KOPT-K1 (cell line): ENCODE measurements at regions not wholly inside any gene's neighbourhood (a gene's known extent, or its start where the extent isn't known, plus 50 kb on each side); places are given as distances from the start of the nearest gene placed in this dataset.
"Not testable (repeated sequence)": the region's sequence is repeated elsewhere in the genome, so short reads cannot be mapped to it uniquely, and the experiment has no call there.

Source experiments
- H3K27ac ChIP-seq: fragments of 200-600 bp; sonication (generic); 2 replicates; pipeline ENCODE4 v1.5.1; 2016; ENCODE audit warnings: antibody characterized with exemption, mild to moderate bottlenecking, low read depth, low read length; ENCODE audit not compliant: poor library complexity, severe bottlenecking
- H3K36me3 ChIP-seq: fragments of 200-600 bp; sonication (generic); 2 replicates; pipeline ENCODE4 v1.5.1; 2017; ENCODE audit warnings: antibody characterized with exemption, mild to moderate bottlenecking, low read length, moderate library complexity; ENCODE audit not compliant: insufficient read depth
- H3K9me3 ChIP-seq: fragments of 200-600 bp; sonication (generic); 2 replicates; pipeline ENCODE4 v1.5.1; 2017; ENCODE audit warnings: antibody characterized with exemption, low read length, mild to moderate bottlenecking; ENCODE audit not compliant: insufficient read depth, poor library complexity, severe bottlenecking

DNA sequence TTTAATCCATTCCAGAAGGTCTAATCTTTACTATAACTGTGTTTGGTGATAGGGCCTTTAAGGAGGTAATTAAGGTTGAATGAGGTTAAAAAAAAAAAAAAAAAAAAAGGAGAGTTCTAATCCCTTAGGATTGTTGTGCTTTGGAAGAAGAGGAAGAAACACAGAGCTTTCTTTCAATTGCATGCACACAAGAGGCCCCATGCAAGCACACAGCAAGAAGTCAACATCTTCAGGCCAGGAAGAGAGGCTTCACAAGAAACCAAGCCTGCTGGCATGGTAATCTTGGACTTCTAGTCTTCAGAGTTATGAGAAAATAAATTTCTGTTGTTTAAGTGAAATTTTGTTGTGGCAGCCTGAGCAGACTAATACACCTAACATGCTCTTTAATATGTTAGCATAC is 118.6 kb downstream of the NAA11 start:
- Histone ChIP-seq H3K36me3 (no peaks in the 10 kb centered on the region), H3K9me3 (peaks cover 15% of the 10 kb centered on the region), H3K27ac (no peak overlapping the region)

GRCh38 chr4:79206660-79207059 is 119.2 kb downstream of the NAA11 start:
- H3K36me3 ChIP-seq: no peaks in the 10 kb centered on the region
- H3K27ac ChIP-seq: no peak overlapping the region
- peaks cover 15% of the 10 kb centered on the region for H3K9me3 ChIP-seq

- no peaks in the 10 kb centered on the region for H3K36me3 ChIP-seq
- peaks cover 15% of the 10 kb centered on the region for H3K9me3 ChIP-seq
- H3K27ac ChIP-seq: no peak overlapping the region
Observed at GRCh38 chr4:79205121-79205520, 120.7 kb downstream of the NAA11 start.

- Histone ChIP-seq H3K9me3 (peaks cover 13% of the 10 kb centered on the region), H3K27ac (no peak overlapping the region), H3K36me3 (no peaks in the 10 kb centered on the region)
Observed at GRCh38 chr4:79201971-79202370, 123.9 kb downstream of the NAA11 start.

GRCh38 chr4:79199743-79200142 is 126.1 kb downstream of the NAA11 start:
- Histone ChIP-seq H3K9me3 (no peaks in the 10 kb centered on the region), H3K27ac (peak overlapping the region; percentile 39), H3K36me3 (no peaks in the 10 kb centered on the region)

DNA sequence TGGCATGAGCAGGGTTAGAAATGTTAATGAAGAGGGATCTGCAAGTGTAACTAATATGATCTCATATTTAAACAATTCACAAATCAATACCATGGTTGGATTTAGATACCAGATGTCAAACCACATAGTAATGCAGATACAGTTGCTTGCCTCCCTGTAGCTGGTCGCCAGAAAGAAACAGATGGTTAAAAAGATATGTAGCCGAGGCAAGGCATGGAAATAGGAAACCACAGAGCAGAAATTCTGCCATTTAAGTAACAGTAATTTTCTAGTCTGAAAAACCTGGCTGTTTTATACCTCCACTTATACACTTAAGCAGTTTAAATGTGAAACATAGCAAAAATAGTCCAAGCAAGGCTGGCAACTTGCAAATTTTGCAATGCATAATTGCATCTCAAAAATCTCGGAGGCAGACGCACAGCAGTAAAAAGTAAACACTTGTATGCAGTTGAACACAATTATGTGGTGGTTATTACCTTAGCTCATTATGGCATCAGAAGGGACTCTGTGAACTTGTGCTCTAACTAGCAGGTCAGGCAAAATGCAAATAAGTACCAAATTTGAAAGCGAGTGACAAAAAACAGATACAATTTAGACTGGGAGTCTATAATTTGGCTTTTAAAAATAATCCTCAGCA is 126.8 kb downstream of the NAA11 start:
- no peaks in the 10 kb centered on the region for H3K9me3 ChIP-seq
- no peaks in the 10 kb centered on the region for H3K36me3 ChIP-seq
- H3K27ac ChIP-seq: peak overlapping the region; percentile 39

DNA sequence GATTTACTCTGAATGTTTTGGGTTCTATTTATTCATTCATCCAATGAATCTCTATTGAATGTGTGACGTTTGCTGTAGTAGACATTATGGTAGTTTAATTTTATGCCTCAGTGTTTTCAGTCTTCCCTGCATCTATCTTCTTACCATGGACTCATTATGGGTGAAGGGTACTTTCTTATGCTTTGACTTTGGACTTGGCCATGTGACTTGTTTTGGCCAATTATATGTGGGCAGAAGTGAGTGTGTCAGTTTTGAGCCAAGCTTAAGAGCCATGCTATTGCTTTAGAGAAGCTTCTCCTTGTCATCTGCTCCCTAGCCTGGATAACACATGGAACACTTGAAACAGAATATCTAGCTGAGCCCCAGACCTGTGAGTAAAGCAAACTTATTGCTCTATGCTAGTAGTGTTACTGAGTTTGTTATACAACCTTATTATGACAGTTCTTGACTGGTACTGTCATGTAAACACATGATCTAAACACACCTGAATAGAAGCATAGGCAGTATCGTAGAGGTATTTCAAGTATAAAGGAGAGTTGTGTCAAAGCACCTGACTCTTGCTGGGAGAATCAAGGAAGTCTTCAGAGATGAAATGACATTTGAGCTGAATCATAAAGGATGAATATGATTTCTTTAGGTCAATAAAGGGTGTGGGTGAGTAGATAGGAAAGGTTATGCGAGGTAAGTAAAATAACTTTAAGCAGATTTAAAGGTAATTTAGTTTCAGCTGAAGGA is 128.4 kb downstream of the NAA11 start:
- no peaks in the 10 kb centered on the region for H3K36me3 ChIP-seq
- H3K27ac ChIP-seq: no peak overlapping the region
- no peaks in the 10 kb centered on the region for H3K9me3 ChIP-seq

GRCh38 chr4:79191292-79191691 is 134.6 kb downstream of the NAA11 start:
- not testable (repeated sequence) for H3K9me3 ChIP-seq, H3K36me3 ChIP-seq, H3K27ac ChIP-seq

DNA sequence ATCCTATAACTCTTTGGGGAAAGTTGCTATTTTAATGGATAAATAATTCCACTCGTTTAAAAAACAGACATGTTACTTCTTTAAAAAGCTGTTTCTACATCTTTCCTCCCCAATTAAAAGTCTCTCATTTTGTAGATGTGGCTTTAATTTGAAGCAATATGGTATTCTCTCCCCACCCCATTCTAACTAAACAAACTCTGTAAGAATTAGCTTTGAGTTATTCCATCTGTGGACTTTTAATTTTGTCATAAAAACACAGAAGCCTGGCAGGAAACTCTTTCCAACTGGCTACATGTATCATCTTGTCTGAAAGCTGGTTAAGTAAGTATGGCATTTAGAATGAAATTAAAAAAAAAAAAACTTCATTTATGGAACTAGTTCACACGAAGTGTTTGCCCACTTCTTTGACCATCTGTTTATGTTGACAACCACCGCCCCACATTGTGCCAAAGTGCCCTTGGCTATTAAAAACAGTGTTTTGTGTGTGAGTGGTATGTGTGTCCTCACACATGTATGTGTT is 140.3 kb downstream of the NAA11 start:
- Histone ChIP-seq H3K27ac (no peak overlapping the region), H3K9me3 (peaks cover 4% of the 10 kb centered on the region), H3K36me3 (no peaks in the 10 kb centered on the region)

DNA sequence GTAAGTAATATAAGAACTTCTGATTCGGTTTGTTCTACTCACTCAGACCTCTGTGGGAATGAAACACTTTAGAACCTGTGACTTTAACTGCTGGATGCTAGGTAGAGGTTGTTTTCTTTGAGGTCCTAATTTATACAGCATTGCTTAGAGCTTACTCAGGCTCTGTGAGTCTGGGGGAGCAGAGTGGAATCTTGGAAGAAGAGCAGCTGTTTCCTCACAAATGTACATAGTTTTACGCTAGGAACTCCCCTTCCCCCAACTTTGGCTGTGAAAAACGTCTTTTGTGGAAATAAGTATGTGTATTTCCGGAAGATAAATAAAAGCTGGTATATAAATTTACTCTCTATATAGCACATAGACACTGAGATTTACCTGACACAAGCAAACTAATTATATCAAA is 141.4 kb downstream of the NAA11 start:
- H3K27ac ChIP-seq: no peak overlapping the region
- peaks cover 3% of the 10 kb centered on the region for H3K9me3 ChIP-seq
- H3K36me3 ChIP-seq: no peaks in the 10 kb centered on the region

GRCh38 chr4:79182209-79182608 is 143.7 kb downstream of the NAA11 start:
- no peak overlapping the region for H3K27ac ChIP-seq
- no peaks in the 10 kb centered on the region for H3K9me3 ChIP-seq

DNA sequence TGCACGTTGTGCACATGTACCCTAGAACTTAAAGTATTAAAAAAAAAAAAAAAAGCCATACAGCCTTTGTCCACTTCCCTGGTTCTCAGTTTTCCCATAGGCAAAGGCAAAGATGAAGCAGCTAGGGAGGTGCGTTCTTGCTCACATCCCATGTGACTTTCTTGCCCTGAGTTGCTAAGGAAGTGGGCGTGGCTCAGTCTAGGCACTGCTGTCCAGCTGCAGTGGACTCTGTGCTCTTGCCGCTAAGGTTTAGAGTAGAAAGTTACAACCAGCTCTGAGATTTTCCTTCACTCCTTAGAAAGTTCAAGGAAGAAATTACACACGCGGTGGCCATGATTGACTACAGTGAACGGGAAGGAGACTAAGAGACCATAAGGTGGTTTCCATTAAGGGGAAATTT is 144.7 kb downstream of the NAA11 start:
- Histone ChIP-seq H3K9me3 (no peaks in the 10 kb centered on the region), H3K27ac (no peak overlapping the region), H3K36me3 (no peaks in the 10 kb centered on the region)

More at GRCh38 chr4:79182209-79182608, 143.7 kb downstream of the NAA11 start:
- H3K36me3 ChIP-seq: no peaks in the 10 kb centered on the region

DNA sequence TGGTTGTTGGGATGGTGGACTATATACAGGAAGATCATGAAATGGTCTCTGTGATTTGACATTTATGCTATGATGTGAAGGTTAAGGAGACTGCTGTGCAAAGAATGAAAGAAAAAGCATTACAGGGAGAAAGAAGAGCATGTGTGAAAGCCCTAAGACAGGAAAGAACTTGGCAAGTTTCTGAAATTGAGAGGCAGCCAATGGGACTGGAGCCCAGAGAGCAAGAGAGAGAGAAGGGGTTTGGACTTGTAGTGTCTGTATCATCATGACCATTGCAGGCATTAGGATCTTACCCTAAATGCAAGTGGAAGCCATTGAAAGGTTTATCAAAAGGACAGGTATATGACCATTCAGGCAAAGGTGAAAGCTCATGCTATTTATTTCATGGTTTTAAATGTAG is 147.1 kb downstream of the NAA11 start:
- no peaks in the 10 kb centered on the region for H3K36me3 ChIP-seq
- H3K27ac ChIP-seq: no peak overlapping the region
- no peaks in the 10 kb centered on the region for H3K9me3 ChIP-seq

DNA sequence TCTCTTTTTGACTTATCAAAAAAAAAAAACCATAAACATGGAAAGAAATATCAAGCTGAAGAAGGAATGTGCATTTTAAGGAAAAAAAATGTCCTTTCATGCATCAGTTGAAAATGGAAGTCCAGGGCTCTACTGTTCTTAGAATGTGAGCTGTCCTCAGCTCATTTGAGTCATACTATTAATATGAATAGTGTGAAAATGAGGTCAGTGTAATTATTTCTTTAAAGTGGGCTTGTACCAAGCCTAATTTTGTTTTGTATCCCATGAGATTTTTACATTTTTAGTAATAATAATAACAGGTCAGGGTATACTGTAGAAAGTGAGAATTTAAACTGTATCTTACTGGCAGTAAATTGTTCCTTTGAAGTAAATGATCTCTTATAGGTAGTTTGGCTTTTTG is 148.5 kb downstream of the NAA11 start:
- Histone ChIP-seq H3K36me3 (no peaks in the 10 kb centered on the region), H3K9me3 (no peaks in the 10 kb centered on the region), H3K27ac (no peak overlapping the region)

DNA sequence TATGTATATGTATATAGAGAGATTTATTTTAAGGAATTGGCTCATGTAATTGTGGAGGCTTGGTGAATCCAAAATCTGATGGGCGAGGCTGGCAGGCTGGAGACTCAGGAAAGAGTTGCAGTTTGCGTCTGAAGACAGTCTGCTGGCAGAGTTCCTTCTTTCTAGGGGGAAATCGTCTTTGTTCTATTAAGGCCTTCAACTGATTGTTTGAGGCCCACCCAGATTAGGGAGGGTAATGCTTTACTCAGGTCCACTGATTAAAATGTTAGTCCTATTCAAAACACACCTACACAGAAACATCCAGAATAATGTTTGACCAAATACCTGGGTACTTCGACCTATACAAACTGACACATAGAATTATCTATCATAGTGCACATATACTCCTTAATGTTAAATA is 149.5 kb downstream of the NAA11 start:
- H3K36me3 ChIP-seq: no peaks in the 10 kb centered on the region
- H3K9me3 ChIP-seq: no peaks in the 10 kb centered on the region
- H3K27ac ChIP-seq: no peak overlapping the region

GRCh38 chr4:79175716-79176115 is 150.1 kb downstream of the NAA11 start:
- Histone ChIP-seq H3K27ac (no peak overlapping the region), H3K9me3 (no peaks in the 10 kb centered on the region), H3K36me3 (no peaks in the 10 kb centered on the region)
